ENCODE measurements at regions not wholly inside any gene's neighbourhood (a gene's known extent, or its start where the extent isn't known, plus 50 kb on each side); places are given as distances from the start of the nearest gene placed in this dataset.

DNA sequence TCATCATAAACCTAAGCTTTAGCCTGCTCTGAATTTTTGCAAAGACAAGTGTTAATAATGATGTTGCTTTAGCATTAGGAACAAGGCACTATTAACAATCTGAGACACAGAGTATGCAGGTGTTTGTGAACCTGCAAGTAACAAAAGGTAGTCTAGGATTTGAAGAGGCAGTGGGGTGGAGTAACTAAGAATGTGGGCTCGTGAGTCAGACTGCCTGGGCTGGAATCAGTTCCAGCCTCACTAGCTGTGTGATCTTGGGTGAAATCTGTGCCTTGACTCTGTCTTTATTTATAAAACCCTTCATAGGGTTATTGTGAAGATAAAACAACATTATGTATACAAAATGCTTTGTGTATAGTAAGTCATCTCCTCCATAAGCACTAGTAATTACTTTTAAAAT is 610.6 kb upstream of the CFAP20DC start:
- H3K4me3 ChIP-seq (replicated peaks; ENCODE audit: insufficient read depth, low read length): no peak overlapping the region
- DNase-seq (ENCODE audit: low read depth in 1 of 2, low spot score in 1 of 2): no peak
- TF ChIP-seq, protein P1, sequence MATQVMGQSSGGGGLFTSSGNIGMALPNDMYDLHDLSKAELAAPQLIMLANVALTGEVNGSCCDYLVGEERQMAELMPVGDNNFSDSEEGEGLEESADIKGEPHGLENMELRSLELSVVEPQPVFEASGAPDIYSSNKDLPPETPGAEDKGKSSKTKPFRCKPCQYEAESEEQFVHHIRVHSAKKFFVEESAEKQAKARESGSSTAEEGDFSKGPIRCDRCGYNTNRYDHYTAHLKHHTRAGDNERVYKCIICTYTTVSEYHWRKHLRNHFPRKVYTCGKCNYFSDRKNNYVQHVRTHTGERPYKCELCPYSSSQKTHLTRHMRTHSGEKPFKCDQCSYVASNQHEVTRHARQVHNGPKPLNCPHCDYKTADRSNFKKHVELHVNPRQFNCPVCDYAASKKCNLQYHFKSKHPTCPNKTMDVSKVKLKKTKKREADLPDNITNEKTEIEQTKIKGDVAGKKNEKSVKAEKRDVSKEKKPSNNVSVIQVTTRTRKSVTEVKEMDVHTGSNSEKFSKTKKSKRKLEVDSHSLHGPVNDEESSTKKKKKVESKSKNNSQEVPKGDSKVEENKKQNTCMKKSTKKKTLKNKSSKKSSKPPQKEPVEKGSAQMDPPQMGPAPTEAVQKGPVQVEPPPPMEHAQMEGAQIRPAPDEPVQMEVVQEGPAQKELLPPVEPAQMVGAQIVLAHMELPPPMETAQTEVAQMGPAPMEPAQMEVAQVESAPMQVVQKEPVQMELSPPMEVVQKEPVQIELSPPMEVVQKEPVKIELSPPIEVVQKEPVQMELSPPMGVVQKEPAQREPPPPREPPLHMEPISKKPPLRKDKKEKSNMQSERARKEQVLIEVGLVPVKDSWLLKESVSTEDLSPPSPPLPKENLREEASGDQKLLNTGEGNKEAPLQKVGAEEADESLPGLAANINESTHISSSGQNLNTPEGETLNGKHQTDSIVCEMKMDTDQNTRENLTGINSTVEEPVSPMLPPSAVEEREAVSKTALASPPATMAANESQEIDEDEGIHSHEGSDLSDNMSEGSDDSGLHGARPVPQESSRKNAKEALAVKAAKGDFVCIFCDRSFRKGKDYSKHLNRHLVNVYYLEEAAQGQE (IDR thresholded peaks at IDR 0.05; ENCODE audit: insufficient replicate concordance, low read depth): no peak
- no peak for TF ChIP-seq POLR2AphosphoS5 (IDR thresholded peaks at IDR 0.05; ENCODE audit: low read depth)

GRCh38 chr3:59659755-59660154 is 609.9 kb upstream of the CFAP20DC start:
- Histone ChIP-seq H3K27me3 (ENCODE audit: insufficient read depth, poor library complexity, severe bottlenecking) (no peaks in the 10 kb centered on the region), H3K4me3 (replicated peaks; ENCODE audit: insufficient read depth, low read length) (no peak overlapping the region), H3K27ac (replicated peaks) (no peak overlapping the region)
- TF ChIP-seq, protein P1 (IDR thresholded peaks at IDR 0.05; ENCODE audit: insufficient replicate concordance, low read depth): no peak
- TF ChIP-seq SPI1 (IDR thresholded peaks at IDR 0.05; ENCODE audit: borderline replicate concordance, low read depth): no peak
- TF ChIP-seq POLR2AphosphoS5 (IDR thresholded peaks at IDR 0.05; ENCODE audit: low read depth): no peak
- no peak for TF ChIP-seq CTCF (IDR thresholded peaks at IDR 0.05; ENCODE audit: insufficient read depth, low read length)
- no peak for TF ChIP-seq GABPA (IDR thresholded peaks at IDR 0.05; ENCODE audit: low read depth)
- DNase-seq (ENCODE audit: low read depth in 1 of 2, low spot score in 1 of 2): no peak

More for the DNA sequence above, 610.6 kb upstream of the CFAP20DC start:
- H3K27ac ChIP-seq (replicated peaks): no peak overlapping the region
- no peaks in the 10 kb centered on the region for H3K27me3 ChIP-seq (ENCODE audit: insufficient read depth, poor library complexity, severe bottlenecking)

GRCh38 chr3:59658866-59659265 is 609.0 kb upstream of the CFAP20DC start:
- Histone ChIP-seq H3K27ac (replicated peaks) (no peak overlapping the region), H3K27me3 (ENCODE audit: insufficient read depth, poor library complexity, severe bottlenecking) (no peaks in the 10 kb centered on the region), H3K4me3 (replicated peaks; ENCODE audit: insufficient read depth, low read length) (no peak overlapping the region)
- no peak for TF ChIP-seq POLR2AphosphoS5 (IDR thresholded peaks at IDR 0.05; ENCODE audit: low read depth)
- TF ChIP-seq, protein P1 (IDR thresholded peaks at IDR 0.05; ENCODE audit: insufficient replicate concordance, low read depth): no peak
- no peak for TF ChIP-seq CTCF (IDR thresholded peaks at IDR 0.05; ENCODE audit: insufficient read depth, low read length)
- no peak for TF ChIP-seq SPI1 (IDR thresholded peaks at IDR 0.05; ENCODE audit: borderline replicate concordance, low read depth)
- TF ChIP-seq GABPA (IDR thresholded peaks at IDR 0.05; ENCODE audit: low read depth): no peak
- DNase-seq (ENCODE audit: low read depth in 1 of 2, low spot score in 1 of 2): no peak

DNA sequence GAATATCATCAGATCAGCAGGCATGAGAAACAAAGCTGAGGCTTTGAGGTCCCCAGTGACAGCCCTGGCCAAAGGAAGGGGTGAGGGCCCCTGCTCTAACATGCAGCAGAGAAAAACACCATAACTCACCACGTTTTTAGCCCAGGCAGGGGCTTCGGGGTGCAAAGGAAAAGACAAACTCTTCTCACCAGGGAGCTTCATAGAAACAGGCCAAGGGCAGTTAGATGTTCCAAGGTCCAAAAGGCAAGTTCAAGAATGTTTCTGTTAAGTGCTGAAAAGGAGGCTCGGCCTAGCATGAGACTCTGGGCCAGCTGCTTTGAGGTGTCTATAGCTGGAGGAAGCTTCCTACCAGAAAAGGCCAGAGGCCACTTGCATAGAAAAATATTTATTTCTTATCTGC is 608.4 kb upstream of the CFAP20DC start:
- Histone ChIP-seq H3K27ac (replicated peaks) (no peak overlapping the region), H3K4me3 (replicated peaks; ENCODE audit: insufficient read depth, low read length) (no peak overlapping the region), H3K27me3 (ENCODE audit: insufficient read depth, poor library complexity, severe bottlenecking) (no peaks in the 10 kb centered on the region)
- TF ChIP-seq CTCF (IDR thresholded peaks at IDR 0.05; ENCODE audit: insufficient read depth, low read length) (no peak), POLR2AphosphoS5 (IDR thresholded peaks at IDR 0.05; ENCODE audit: low read depth) (no peak), GABPA (IDR thresholded peaks at IDR 0.05; ENCODE audit: low read depth) (no peak), SPI1 (IDR thresholded peaks at IDR 0.05; ENCODE audit: borderline replicate concordance, low read depth) (no peak)
- TF ChIP-seq, protein P1 (IDR thresholded peaks at IDR 0.05; ENCODE audit: insufficient replicate concordance, low read depth): no peak
- DNase-seq (ENCODE audit: low read depth in 1 of 2, low spot score in 1 of 2): no peak

Measured in HL-60 (cell line).